ENCODE measurements at regions not wholly inside any gene's neighbourhood (a gene's known extent, or its start where the extent isn't known, plus 50 kb on each side); places are given as distances from the start of the nearest gene placed in this dataset.

DNA sequence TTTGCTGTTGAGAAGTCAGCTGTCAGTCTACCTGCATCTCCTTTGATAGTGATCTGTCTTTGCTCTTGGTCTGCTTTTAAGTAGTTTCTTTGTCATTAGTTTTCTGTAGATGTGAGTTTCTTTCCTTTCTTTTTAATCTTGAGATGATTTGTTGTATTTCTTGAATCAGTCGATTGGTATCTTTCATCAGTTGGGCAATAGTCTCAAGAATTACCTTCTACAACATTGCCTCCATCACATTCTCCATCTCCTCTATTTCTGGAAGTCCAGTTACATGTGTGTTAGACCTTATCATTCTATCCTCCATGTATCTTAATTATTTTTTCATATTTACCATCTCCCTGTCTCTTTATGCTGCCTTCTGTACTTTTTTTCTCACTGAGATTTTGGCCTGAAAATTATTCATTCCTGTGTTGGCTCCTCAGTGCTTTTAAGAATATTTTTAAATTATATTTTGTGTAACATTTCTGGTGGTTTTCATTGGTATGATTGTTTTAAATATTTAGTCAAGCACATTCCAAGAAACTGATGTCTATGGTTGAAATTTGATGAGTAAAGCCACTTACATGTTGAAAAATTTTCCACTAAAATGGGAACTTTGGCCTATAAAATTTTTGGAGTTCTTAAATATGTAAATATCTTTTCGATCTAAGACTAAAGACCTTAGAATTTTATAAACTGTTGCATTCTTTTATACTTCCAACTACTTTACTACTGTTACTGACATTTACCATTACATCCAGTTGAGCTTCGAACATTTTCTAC, 239.5 kb upstream of the MGAT5 start:
- TF ChIP-seq ZBED1 (IDR thresholded peaks at IDR 0.05) (no peak), PHF20 (IDR thresholded peaks at IDR 0.05; ENCODE audit: partially characterized antibody) (no peak)
- TF ChIP-seq, protein P1, sequence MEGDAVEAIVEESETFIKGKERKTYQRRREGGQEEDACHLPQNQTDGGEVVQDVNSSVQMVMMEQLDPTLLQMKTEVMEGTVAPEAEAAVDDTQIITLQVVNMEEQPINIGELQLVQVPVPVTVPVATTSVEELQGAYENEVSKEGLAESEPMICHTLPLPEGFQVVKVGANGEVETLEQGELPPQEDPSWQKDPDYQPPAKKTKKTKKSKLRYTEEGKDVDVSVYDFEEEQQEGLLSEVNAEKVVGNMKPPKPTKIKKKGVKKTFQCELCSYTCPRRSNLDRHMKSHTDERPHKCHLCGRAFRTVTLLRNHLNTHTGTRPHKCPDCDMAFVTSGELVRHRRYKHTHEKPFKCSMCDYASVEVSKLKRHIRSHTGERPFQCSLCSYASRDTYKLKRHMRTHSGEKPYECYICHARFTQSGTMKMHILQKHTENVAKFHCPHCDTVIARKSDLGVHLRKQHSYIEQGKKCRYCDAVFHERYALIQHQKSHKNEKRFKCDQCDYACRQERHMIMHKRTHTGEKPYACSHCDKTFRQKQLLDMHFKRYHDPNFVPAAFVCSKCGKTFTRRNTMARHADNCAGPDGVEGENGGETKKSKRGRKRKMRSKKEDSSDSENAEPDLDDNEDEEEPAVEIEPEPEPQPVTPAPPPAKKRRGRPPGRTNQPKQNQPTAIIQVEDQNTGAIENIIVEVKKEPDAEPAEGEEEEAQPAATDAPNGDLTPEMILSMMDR (IDR thresholded peaks at IDR 0.05 in 2 of 3, conservative IDR thresholded peaks at IDR 0.05 in 1 of 3; ENCODE audit: insufficient read depth in 2 of 3, low read depth in 1 of 3, low read length in 3 of 3) = no peak
